ENCODE measurements at regions not wholly inside any gene's neighbourhood (a gene's known extent, or its start where the extent isn't known, plus 50 kb on each side); places are given as distances from the start of the nearest gene placed in this dataset.

- no peak for TF ChIP-seq CTCF (IDR thresholded peaks at IDR 0.05 in 8 of 11, conservative IDR thresholded peaks at IDR 0.05 in 3 of 11)
- TF ChIP-seq POLR2A (IDR thresholded peaks at IDR 0.05): no peak
- TF ChIP-seq POLR2AphosphoS5 (IDR thresholded peaks at IDR 0.05): no peak
Observed at GRCh38 chr2:173764094-173764493, 201.1 kb downstream of the SP3 start.
